Activated T-cell treated with anti-CD3 and anti-CD28 coated beads, Interleukin-2, amount 50 U/mL, for 48 hours (primary cell): ENCODE measurements at regions not wholly inside any gene's neighbourhood (a gene's known extent, or its start where the extent isn't known, plus 50 kb on each side); places are given as distances from the start of the nearest gene placed in this dataset.

Experiments used
- DNase-seq, 2 experiments: peaks; one replicate each; pipeline ENCODE4 v3.0.0-alpha.2; 2020

GRCh38 chr13:33373624-33374023, 88.1 kb upstream of the STARD13 start:
- no peak for DNase-seq

GRCh38 chr13:33375421-33375820, 89.9 kb upstream of the STARD13 start:
- DNase-seq, result no peak

- DNase-seq, result no peak
These were observed 90.7 kb upstream of the STARD13 start for GRCh38 chr13:33376212-33376611.

GRCh38 chr13:33377411-33377810, 91.9 kb upstream of the STARD13 start:
- DNase-seq, result no peak

GRCh38 chr13:33377825-33378224, 92.3 kb upstream of the STARD13 start:
- no peak for DNase-seq

- DNase-seq, result no peak
These were observed 94.1 kb upstream of the STARD13 start for GRCh38 chr13:33379608-33380007.

- no peak for DNase-seq
These were observed 95.0 kb upstream of the STARD13 start for GRCh38 chr13:33380487-33381079.

- DNase-seq, result no peak
These were observed 95.6 kb upstream of the STARD13 start for GRCh38 chr13:33381180-33381579.

GRCh38 chr13:33381906-33382305, 96.4 kb upstream of the STARD13 start:
- no peak for DNase-seq

GRCh38 chr13:33383724-33384577, 98.4 kb upstream of the STARD13 start:
- DNase-seq, result no peak

GRCh38 chr13:33388286-33388998, 102.9 kb upstream of the STARD13 start:
- no peak for DNase-seq

- DNase-seq, result no peak
These were observed 107.3 kb upstream of the STARD13 start for GRCh38 chr13:33392794-33393405.

- DNase-seq, result no peak
These were observed 108.9 kb upstream of the STARD13 start for GRCh38 chr13:33394294-33394932.

- DNase-seq, result no peak
These were observed 115.7 kb upstream of the STARD13 start for GRCh38 chr13:33401238-33401637.

GRCh38 chr13:33402975-33403374, 117.4 kb upstream of the STARD13 start:
- no peak for DNase-seq

- DNase-seq, result no peak
These were observed 118.3 kb upstream of the STARD13 start for GRCh38 chr13:33403807-33404362.

- no peak for DNase-seq
These were observed 119.8 kb upstream of the STARD13 start for GRCh38 chr13:33405371-33405770.

- DNase-seq, result no peak
These were observed 124.3 kb upstream of the STARD13 start for GRCh38 chr13:33409673-33410510.

GRCh38 chr13:33410619-33411018, 125.1 kb upstream of the STARD13 start:
- no peak for DNase-seq

GRCh38 chr13:33411312-33411711, 125.8 kb upstream of the STARD13 start:
- DNase-seq, result no peak

GRCh38 chr13:33415822-33416221, 130.3 kb upstream of the STARD13 start:
- no peak for DNase-seq
